Large intestine (tissue), 3 donors: ENCODE measurements at regions not wholly inside any gene's neighbourhood (a gene's known extent, or its start where the extent isn't known, plus 50 kb on each side); places are given as distances from the start of the nearest gene placed in this dataset.
A peak's percentile ranks its signal among the peaks of the same experiment; 100 is the strongest.
"Not testable (repeated sequence)": the region's sequence is repeated elsewhere in the genome, so short reads cannot be mapped to it uniquely, and the experiment has no call there.

Experiments
- DNase-seq, 2 donors: peaks; one replicate each; pipeline versions ENCODE4 v3.0.0 to v3.0.0-alpha.2; 2013
- H3K27ac ChIP-seq: one replicate; pipeline ENCODE4 v1.5.1; 2013; ENCODE audit warnings: low read length
- H3K27me3 ChIP-seq: 2 replicates; pipeline ENCODE4 v1.6.1; 2013; ENCODE audit warnings: low read length; ENCODE audit not compliant: control insufficient read depth, insufficient read depth
- H3K36me3 ChIP-seq: 2 replicates; pipeline ENCODE4 v1.6.1; 2013; ENCODE audit warnings: low read length; ENCODE audit not compliant: control insufficient read depth, insufficient read depth
- H3K4me1 ChIP-seq: one replicate; pipeline ENCODE4 v1.6.1; 2013; ENCODE audit warnings: low read length; ENCODE audit not compliant: control insufficient read depth, insufficient read depth
- H3K4me3 ChIP-seq: one replicate; pipeline ENCODE4 v1.5.1; 2013; ENCODE audit warnings: low read length
- H3K9me3 ChIP-seq: one replicate; pipeline ENCODE4 v1.6.1; 2013; ENCODE audit warnings: mild to moderate bottlenecking, low read depth, low read length, moderate library complexity; ENCODE audit not compliant: control insufficient read depth
- WGBS: methylation state at CpG from one replicate; pipeline ENCODE4 v1.1.5; 2013; ENCODE audit warnings: low lambda C conversion rate; ENCODE audit not compliant: insufficient coverage; 5-methylcytosine and 5-hydroxymethylcytosine counted together

DNA sequence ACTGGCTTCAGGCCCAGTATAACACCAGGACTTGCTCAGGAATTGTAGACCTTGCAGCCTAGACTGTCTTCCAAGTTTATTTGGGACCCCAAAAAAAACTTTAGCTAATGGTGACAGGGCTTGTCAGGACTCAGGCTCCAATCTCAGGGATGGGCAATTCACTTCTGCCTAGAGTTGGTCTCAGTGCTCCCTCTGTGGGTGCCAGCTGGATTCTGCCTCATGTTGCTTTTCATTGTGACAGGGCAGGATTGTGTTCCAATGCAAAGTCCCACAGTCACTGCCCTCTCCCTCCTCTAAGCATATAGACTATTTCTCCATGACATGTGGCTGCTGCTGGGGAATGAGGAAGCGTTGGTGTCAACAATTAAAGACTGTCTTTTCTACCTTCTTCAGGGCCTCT is 174.7 kb downstream of the CYLC2 start:
- no peak for DNase-seq
- 80% methylated on average over 1 of the region's 1 CpG for WGBS
- no peak overlapping the region for H3K4me3 ChIP-seq
- no peaks in the 10 kb centered on the region for H3K4me1 ChIP-seq
- H3K9me3 ChIP-seq: no peaks in the 10 kb centered on the region
- no peaks in the 10 kb centered on the region for H3K36me3 ChIP-seq
- H3K27ac ChIP-seq: no peak overlapping the region
- no peaks in the 10 kb centered on the region for H3K27me3 ChIP-seq

DNA sequence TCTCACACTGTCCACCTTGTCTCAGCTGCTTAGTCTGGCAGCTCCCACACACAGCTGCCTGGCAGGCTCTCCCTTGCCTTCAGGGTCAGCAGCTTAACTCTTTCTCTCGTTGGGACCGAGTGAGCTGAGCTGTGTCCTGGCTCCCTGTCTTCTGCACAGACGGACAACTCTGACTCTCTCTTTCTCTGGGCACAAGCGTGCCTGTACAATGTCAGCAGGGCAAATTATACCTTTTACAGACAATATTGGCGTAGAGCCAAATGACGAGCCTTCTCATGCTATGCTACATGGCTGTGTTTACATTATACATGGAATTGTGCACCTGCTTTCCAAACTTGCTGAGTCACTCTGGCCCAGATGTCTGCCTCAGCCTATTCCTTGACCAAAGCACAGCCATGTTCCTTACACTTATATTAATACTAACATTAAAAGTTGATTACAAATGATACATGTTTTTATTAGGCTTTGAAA is 188.6 kb downstream of the CYLC2 start:
- DNase-seq: peak in 1 of 2 donors; percentile 1

DNA sequence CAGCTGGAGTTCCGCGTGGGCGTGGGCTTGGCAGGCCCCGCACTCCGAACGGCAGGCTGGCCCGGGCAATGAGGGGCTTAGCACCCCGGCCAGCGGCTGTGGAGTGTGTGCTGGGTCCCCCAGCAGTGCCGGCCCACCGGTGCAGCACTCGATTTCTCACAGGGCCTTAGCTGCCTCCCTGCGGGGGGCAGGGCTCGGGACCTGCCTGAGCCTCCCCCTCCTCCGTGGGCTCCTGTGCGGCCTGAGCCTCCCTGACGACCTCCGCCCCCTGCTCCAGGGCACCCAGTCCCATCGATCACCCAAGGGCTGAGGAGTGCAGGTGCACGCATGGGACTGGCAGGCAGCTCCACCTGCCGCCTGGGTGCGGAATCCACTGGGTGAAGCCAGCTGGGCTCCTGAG is 191.8 kb downstream of the CYLC2 start:
- 60% methylated on average over 1 of the region's 22 CpGs for WGBS
- DNase-seq: no peak
- no peak overlapping the region for H3K4me3 ChIP-seq
- no peak overlapping the region for H3K27ac ChIP-seq
- no peaks in the 10 kb centered on the region for H3K4me1 ChIP-seq
- no peaks in the 10 kb centered on the region for H3K36me3 ChIP-seq
- H3K27me3 ChIP-seq: no peaks in the 10 kb centered on the region
- H3K9me3 ChIP-seq: peaks cover 8% of the 10 kb centered on the region

More for the DNA sequence above, 188.6 kb downstream of the CYLC2 start:
- Histone ChIP-seq H3K27ac (no peak overlapping the region), H3K36me3 (no peaks in the 10 kb centered on the region), H3K4me3 (no peak overlapping the region), H3K9me3 (peaks cover 8% of the 10 kb centered on the region), H3K27me3 (no peaks in the 10 kb centered on the region), H3K4me1 (no peaks in the 10 kb centered on the region)
- WGBS: no CpG with 5 or more reads among the region's 6 CpGs

DNA sequence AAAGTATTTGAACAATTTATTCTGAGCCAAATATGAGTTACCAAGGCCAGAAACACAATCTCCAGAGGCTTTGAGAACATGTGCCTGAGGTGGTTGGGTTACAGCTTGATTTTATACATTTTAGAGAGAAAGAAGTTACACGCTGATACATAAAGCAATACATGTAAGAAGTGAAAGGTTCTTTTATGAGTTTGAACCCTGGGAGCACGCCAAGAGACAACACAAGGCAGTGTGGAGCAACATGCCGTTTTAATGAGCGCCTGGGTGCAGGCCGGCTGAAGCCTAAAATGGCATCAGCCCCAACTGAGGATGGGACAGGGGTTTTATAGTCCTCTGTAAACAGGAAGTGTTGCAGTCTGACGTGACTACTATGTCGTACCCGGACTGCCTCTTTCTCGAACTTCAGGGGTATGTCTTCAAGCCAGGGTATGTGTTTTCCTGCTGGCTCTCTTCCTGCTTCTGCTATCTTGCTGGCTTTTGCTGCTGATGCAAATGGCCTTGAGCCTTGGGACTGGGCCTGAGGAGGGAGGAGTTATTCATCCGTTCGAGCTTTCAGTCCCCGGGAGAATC is 193.7 kb downstream of the CYLC2 start:
- Histone ChIP-seq H3K9me3 (peaks cover 8% of the 10 kb centered on the region), H3K27me3 (no peaks in the 10 kb centered on the region), H3K36me3 (no peaks in the 10 kb centered on the region), H3K4me1 (no peaks in the 10 kb centered on the region), H3K27ac (no peak overlapping the region), H3K4me3 (no peak overlapping the region)
- no CpG with 5 or more reads among the region's 12 CpGs for WGBS
- DNase-seq: no peak

DNA sequence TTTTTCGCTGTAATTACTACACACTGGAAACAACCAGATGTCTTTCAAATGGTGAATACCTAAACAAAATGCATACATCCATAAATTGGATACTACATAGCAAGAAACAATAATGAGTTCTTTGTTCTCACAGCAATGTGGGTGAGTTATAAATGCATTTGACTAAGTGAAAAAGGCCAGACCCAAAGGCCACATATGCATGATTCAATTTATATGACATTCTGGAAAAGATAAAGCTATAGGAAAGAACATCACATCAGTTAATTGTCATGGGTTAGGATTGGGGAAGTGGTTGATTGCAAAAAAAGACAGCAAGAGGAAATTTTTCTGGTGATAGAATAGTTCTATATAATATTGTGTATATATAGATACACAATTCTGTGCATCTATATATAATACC is 198.9 kb downstream of the CYLC2 start:
- no peaks in the 10 kb centered on the region for H3K27me3 ChIP-seq
- no peaks in the 10 kb centered on the region for H3K9me3 ChIP-seq
- 100% methylated on average over 1 of the region's 1 CpG for WGBS
- no peaks in the 10 kb centered on the region for H3K4me1 ChIP-seq
- H3K4me3 ChIP-seq: no peak overlapping the region
- DNase-seq: no peak
- no peak overlapping the region for H3K27ac ChIP-seq
- H3K36me3 ChIP-seq: no peaks in the 10 kb centered on the region

DNA sequence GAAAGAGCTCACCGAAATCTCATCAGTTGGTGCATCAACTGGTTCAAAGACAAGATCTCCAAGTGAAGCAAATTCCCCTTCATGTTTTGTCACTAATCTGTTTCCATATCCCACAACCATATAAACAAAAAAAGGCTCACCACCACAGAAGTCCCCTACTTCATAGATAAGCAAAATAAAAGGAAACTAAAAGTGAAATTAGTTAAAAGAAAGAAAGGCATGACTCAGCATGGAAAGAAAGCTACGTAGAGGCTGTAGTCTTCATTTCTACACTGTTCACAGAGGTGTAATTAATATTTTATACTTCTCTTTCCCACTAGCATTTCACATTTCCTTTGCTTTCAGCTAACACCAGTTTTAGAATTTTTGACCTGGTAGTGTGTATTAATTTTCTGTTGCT is 208.0 kb downstream of the CYLC2 start:
- no peak for DNase-seq
- Histone ChIP-seq H3K9me3 (no peaks in the 10 kb centered on the region), H3K4me3 (no peak overlapping the region), H3K4me1 (no peaks in the 10 kb centered on the region), H3K27me3 (no peaks in the 10 kb centered on the region), H3K27ac (no peak overlapping the region), H3K36me3 (no peaks in the 10 kb centered on the region)
- 100% methylated on average over 2 of the region's 2 CpGs for WGBS

DNA sequence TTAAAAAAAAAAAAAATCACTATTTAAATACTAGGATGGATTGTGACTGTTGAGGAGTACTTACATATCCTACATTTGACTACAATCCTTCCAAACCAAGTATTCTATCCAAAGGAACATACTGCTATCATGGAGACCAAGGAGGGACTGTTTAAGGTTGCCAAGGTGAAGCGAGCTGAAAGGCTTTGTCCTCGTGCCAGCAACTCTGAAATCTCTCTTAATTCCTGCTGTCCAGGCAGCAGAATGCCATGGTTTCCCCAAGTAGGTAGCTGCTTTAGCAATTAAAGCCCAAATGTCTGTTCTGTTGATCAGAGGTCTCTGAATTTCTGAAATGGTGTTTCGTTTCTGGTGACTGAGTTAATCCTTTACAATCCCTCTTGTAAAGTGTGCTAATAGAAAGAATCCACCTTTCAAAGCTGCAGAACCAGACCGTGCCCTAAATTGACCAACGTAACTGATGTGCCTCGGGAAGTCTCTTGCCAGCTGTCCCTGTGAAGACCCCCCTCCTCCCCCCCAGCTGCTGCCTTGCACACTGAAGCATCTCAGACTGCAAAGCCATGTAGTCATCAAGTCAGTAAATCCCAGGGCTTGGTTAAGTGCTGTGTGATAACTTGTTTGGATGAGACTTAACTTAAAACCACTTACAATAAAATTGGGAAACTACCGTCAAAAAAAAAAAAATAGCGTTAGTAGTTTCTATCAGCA is 210.9 kb downstream of the CYLC2 start:
- H3K27me3 ChIP-seq, DNase-seq: not testable (repeated sequence)

DNA sequence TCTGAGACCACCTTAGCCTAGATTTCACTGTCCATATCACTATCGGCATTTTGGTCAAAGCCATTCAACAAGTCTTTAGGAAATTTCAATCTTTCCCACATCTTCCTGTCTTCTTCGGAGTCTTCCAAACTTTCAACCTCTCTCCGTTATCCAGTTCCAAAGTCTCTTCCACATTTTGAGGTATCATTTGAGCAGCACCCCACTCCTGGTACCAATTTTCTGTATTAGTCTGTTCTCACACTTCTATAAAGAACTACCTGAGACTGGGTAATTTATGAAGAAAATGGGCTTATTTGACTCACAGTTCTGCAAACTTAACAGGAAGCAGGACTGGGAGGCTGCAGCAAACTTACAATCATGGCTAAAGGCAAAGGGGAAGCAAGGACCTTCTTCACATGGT is 215.5 kb downstream of the CYLC2 start:
- DNase-seq: no peak
- no peak overlapping the region for H3K27ac ChIP-seq
- no peaks in the 10 kb centered on the region for H3K9me3 ChIP-seq
- no peaks in the 10 kb centered on the region for H3K4me1 ChIP-seq
- H3K27me3 ChIP-seq: no peaks in the 10 kb centered on the region
- H3K36me3 ChIP-seq: no peaks in the 10 kb centered on the region
- 90% methylated on average over 3 of the region's 3 CpGs for WGBS
- H3K4me3 ChIP-seq: no peak overlapping the region

More for the DNA sequence above, 210.9 kb downstream of the CYLC2 start:
- H3K4me1 ChIP-seq, H3K36me3 ChIP-seq, H3K9me3 ChIP-seq, H3K27ac ChIP-seq, H3K4me3 ChIP-seq: not testable (repeated sequence)
- WGBS: 80% methylated on average over 3 of the region's 8 CpGs

DNA sequence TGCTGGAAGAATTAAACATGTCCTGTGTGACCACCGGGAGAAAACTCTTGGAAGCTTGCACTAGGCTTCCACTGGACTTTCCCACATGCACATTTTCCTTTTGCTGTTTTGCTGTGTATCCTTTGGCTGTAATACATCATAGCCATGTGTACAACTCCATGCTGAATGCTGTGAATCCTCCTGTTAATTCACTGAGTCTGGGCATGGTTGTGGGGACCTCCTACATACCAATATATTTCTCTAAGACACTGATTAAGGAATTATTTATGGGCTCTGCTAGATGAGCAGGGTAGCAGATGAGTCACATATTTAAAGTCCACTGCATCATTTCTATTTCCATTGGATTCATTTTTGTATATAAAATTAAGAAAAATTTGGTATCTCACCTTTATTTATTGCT is 220.1 kb downstream of the CYLC2 start:
- H3K9me3 ChIP-seq: no peaks in the 10 kb centered on the region
- no peak overlapping the region for H3K27ac ChIP-seq
- H3K27me3 ChIP-seq: no peaks in the 10 kb centered on the region
- WGBS: 80% methylated on average over 1 of the region's 1 CpG
- no peaks in the 10 kb centered on the region for H3K36me3 ChIP-seq
- no peak overlapping the region for H3K4me3 ChIP-seq
- H3K4me1 ChIP-seq: no peaks in the 10 kb centered on the region
- DNase-seq: no peak

DNA sequence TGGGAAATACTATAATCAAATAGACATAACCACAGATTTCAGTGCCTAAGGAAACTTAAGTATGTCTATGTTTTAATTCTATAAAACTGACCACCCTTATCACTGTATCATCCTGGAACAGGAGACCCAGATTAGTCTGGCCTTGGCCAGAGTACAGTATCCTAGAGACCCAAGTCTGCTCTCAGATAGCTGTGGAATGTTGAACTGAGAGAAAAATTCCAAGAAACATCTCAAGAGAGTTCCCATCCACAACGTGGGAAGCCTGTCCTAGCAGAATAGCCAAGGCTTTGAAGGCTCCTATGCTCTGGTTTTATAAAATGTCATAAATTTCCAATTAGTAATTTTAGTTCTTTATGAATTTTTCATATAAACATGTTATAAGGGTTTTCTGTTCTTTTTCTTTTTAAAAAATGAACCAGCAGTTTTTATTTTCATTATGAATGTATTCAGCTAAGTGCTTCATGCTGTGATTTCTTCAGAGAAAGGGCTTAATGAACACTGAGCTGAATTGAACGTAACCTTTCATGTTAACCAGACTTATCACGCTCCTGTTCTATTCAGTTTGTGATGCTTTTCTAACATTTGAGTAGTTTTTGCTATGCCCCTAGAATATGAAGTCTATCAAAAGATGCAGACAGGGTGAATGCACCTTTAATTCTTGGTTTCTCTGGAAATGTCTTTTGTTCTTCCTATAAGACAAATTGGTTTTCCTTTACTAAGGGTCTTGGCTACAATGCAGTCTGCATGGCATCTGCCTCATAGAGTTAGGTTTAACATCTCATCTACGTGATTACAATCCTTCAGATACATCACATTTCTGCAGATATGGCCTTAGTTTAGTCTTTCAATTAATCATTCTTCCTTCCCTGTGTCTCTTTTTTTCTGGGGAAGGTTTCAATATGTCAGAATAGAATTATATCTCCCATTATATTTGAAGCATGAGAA is 230.8 kb downstream of the CYLC2 start:
- DNase-seq: no peak
- Histone ChIP-seq H3K36me3 (no peaks in the 10 kb centered on the region), H3K9me3 (peaks cover 5% of the 10 kb centered on the region), H3K4me1 (no peaks in the 10 kb centered on the region), H3K27me3 (no peaks in the 10 kb centered on the region), H3K27ac (no peak overlapping the region), H3K4me3 (no peak overlapping the region)
- 100% methylated on average over 1 of the region's 4 CpGs for WGBS
